Left renal pelvis (tissue), 4 donors: ENCODE measurements at regions not wholly inside any gene's neighbourhood (a gene's known extent, or its start where the extent isn't known, plus 50 kb on each side); places are given as distances from the start of the nearest gene placed in this dataset.

Experiments used
- DNase-seq, 4 donors: peaks; one replicate each; pipeline ENCODE4 v3.0.0-alpha.2; 2013; ENCODE audit warnings: low read depth in 4 of 4, low spot score in 3 of 4

GRCh38 chr15:36313736-36314280 is 265.6 kb upstream of the CDIN1 start:
- no peak for DNase-seq

- no peak for DNase-seq
Measured at GRCh38 chr15:36315649-36316048, 263.8 kb upstream of the CDIN1 start.

GRCh38 chr15:36323615-36324014 is 255.8 kb upstream of the CDIN1 start:
- DNase-seq = no peak

GRCh38 chr15:36325206-36325605 is 254.2 kb upstream of the CDIN1 start:
- DNase-seq = no peak

- no peak for DNase-seq
Measured at GRCh38 chr15:36329592-36329991, 249.8 kb upstream of the CDIN1 start.

- DNase-seq = no peak
Measured at GRCh38 chr15:36330598-36330997, 248.8 kb upstream of the CDIN1 start.

GRCh38 chr15:36331531-36332275 is 247.7 kb upstream of the CDIN1 start:
- no peak for DNase-seq

GRCh38 chr15:36332301-36332700 is 247.1 kb upstream of the CDIN1 start:
- no peak for DNase-seq

GRCh38 chr15:36332896-36333295 is 246.5 kb upstream of the CDIN1 start:
- no peak for DNase-seq

GRCh38 chr15:36334059-36334458 is 245.4 kb upstream of the CDIN1 start:
- no peak for DNase-seq

GRCh38 chr15:36335224-36335623 is 244.2 kb upstream of the CDIN1 start:
- no peak for DNase-seq

GRCh38 chr15:36335659-36336058 is 243.8 kb upstream of the CDIN1 start:
- no peak for DNase-seq

- DNase-seq = no peak
Measured at GRCh38 chr15:36344887-36345286, 234.5 kb upstream of the CDIN1 start.

- DNase-seq = no peak
Measured at GRCh38 chr15:36347272-36347858, 232.1 kb upstream of the CDIN1 start.

GRCh38 chr15:36356466-36356865 is 223.0 kb upstream of the CDIN1 start:
- DNase-seq = no peak

GRCh38 chr15:36356978-36357601 is 222.3 kb upstream of the CDIN1 start:
- DNase-seq = peak in 3 of 4 donors; percentile 56 to 64 (median 61)

- DNase-seq = no peak
Measured at GRCh38 chr15:36358094-36358493, 221.3 kb upstream of the CDIN1 start.

GRCh38 chr15:36358523-36358922 is 220.9 kb upstream of the CDIN1 start:
- no peak for DNase-seq

GRCh38 chr15:36359286-36359685 is 220.1 kb upstream of the CDIN1 start:
- no peak for DNase-seq

GRCh38 chr15:36361351-36361870 is 218.0 kb upstream of the CDIN1 start:
- DNase-seq = no peak

GRCh38 chr15:36362509-36362915 is 216.9 kb upstream of the CDIN1 start:
- no peak for DNase-seq

GRCh38 chr15:36363335-36363734 is 216.1 kb upstream of the CDIN1 start:
- DNase-seq = no peak
